Heart left ventricle (tissue), 16 donors: ENCODE measurements at regions not wholly inside any gene's neighbourhood (a gene's known extent, or its start where the extent isn't known, plus 50 kb on each side); places are given as distances from the start of the nearest gene placed in this dataset.

ENCODE experiments used
- ATAC-seq, 4 donors: fragments of 200-7000 bp; cut with Tn5 transposase; one replicate each; pipeline ENCODE4 v1.9.1; 2020 to 2022; ENCODE audit warnings: moderate library complexity in 4 of 4, mild to moderate bottlenecking in 3 of 4, moderate number of reproducible peaks in 1 of 4
- DNase-seq, 5 donors: peaks; one replicate each; pipeline ENCODE4 v3.0.0-alpha.2; 2020
- H3K27ac ChIP-seq, 12 donors: fragments of 200-600 bp; sonication (generic) in 4 of 12; one replicate each; pipeline versions ENCODE4 v1.5.0 to v1.8.0; 2016 to 2022; ENCODE audit warnings: mild to moderate bottlenecking in 2 of 12
- H3K27me3 ChIP-seq, 9 donors: fragments of 200-600 bp; sonication (generic) in 2 of 9; one replicate each; pipeline versions ENCODE4 v1.5.1 to v1.8.0; 2016 to 2022; ENCODE audit warnings: mild to moderate bottlenecking in 3 of 9
- H3K36me3 ChIP-seq, 9 donors: fragments of 200-600 bp; sonication (generic) in 2 of 9; one replicate each; pipeline versions ENCODE4 v1.5.0 to v1.8.0; 2018 to 2022; ENCODE audit warnings: mild to moderate bottlenecking in 2 of 9
- H3K4me1 ChIP-seq, 12 donors: fragments of 200-600 bp; sonication (generic) in 4 of 12; one replicate each; pipeline versions ENCODE4 v1.5.0 to v1.8.0; 2016 to 2022; ENCODE audit warnings: mild to moderate bottlenecking in 3 of 12
- H3K4me3 ChIP-seq, 12 donors: fragments of 200-600 bp; sonication (generic) in 4 of 12; one replicate each; pipeline versions ENCODE4 v1.5.0 to v1.8.0; 2017 to 2022; ENCODE audit warnings: mild to moderate bottlenecking in 9 of 12, moderate library complexity in 4 of 12
- H3K9me3 ChIP-seq, 12 donors: fragments of 200-600 bp; sonication (generic) in 4 of 12; one replicate each; pipeline versions ENCODE4 v1.5.0 to v1.8.0; 2016 to 2022; ENCODE audit warnings: mild to moderate bottlenecking in 1 of 12
- POLR2A ChIP-seq, 2 donors: fragments of 450-650 bp; IDR thresholded peaks; one replicate each; pipeline ENCODE4 v1.6.1; 2017; ENCODE audit warnings: antibody characterized with exemption in 2 of 2, mild to moderate bottlenecking in 2 of 2, moderate library complexity in 2 of 2
- WGBS, 4 donors: extraction: QIAGEN DNeasy Blood & Tissue Kit in 2 of 4; methylation state at CpG; one replicate each; pipeline versions ENCODE4 v1.1.5 to v1.1.7; 2013 to 2018; 5-methylcytosine and 5-hydroxymethylcytosine counted together
- intact Hi-C, 10 donors: fragments of 100-400 bp; cut with DNase I; formaldehyde crosslinking; loops; one replicate each; pipeline versions ENCODE4 v1.11.1 to v1.14.2; 2022
- TF ChIP-seq, protein P1 (sequence below), 12 donors: fragments of 200-600 bp; sonication (generic) in 4 of 12; IDR thresholded peaks; one replicate each; pipeline versions ENCODE4 v1.5.0 to v1.8.0; 2018 to 2022; ENCODE audit warnings: antibody characterized with exemption in 12 of 12, mild to moderate bottlenecking in 5 of 12
- donor health status: ischemic (EF 13 %, LVEDD 7.1; RV severe dilation, severe dysfunction).
- donor health status: healthy with polysubstance abuse.
- donor health status: DM: no; HTN: yes; CAD: no.
- donor health status: DM: no; HTN: no; CAD: no.
- donor health status: ischemic (EF 25% LVEDD 6.9; RV normal size, moderate dysfunction).
- donor health status: ischemic (EF 25% LVEDD 5.7; RV mildly dilated, moderate dysfunction).
- donor health status: healthy.
- donor health status: DM: yes; HTN: yes; CAD: no.
- donor health status: ischemic (EF 35%, LVEDD 5.7; RV mildly dilated, moderate dysfunction).
- donor health status: nonischemic (EF 11% LVEDD 7.7; RV severe dilation, severe dysfunction).
- donor health status: DM: yes; HTN: yes; CAD: no.
- donor health status: PGD.
- donor health status: ischemic (EF 29% LVEDD 5.4; RV normal size, mild dysfunction).
- donor health status: nonischemic (EF 23%, LVEDD 6.1; RV moderate dilation, normal function).

DNA sequence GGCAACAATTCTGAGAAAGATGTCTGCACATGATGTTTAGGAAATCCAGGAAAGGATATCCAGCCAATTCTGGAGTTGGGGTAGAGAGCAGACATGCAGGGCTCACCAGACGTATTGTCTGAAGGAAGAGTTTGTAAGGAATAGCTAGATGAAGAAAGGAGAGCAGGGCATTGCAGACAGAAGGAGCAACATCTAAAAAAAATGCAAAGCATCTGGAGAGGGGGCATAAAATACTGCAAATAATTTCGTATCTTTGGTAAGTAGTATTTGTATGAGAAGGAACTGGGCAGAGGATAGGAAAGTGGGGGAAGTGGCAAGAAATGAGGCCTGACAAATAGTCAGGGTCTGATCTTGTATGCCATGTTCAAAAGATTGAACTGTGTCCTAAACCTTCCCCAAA is 74.8 kb downstream of the MACIR start:
- no peak overlapping the region for H3K4me3 ChIP-seq
- H3K27ac ChIP-seq = no peak overlapping the region
- 64 to 74% (median 67%) methylated on average over 2 of the region's 2 CpGs for WGBS, 4 donors
- H3K27me3 ChIP-seq = no peaks in the 10 kb centered on the region
- intact Hi-C loops = no loop called here
- H3K9me3 ChIP-seq = no peaks in the 10 kb centered on the region
- ATAC-seq (no peak), DNase-seq (no peak)
- H3K36me3 ChIP-seq = no peaks in the 10 kb centered on the region
- H3K4me1 ChIP-seq = no peaks in the 10 kb centered on the region
- no peak for TF ChIP-seq POLR2A (IDR thresholded peaks at IDR 0.05)
- TF ChIP-seq, protein P1, sequence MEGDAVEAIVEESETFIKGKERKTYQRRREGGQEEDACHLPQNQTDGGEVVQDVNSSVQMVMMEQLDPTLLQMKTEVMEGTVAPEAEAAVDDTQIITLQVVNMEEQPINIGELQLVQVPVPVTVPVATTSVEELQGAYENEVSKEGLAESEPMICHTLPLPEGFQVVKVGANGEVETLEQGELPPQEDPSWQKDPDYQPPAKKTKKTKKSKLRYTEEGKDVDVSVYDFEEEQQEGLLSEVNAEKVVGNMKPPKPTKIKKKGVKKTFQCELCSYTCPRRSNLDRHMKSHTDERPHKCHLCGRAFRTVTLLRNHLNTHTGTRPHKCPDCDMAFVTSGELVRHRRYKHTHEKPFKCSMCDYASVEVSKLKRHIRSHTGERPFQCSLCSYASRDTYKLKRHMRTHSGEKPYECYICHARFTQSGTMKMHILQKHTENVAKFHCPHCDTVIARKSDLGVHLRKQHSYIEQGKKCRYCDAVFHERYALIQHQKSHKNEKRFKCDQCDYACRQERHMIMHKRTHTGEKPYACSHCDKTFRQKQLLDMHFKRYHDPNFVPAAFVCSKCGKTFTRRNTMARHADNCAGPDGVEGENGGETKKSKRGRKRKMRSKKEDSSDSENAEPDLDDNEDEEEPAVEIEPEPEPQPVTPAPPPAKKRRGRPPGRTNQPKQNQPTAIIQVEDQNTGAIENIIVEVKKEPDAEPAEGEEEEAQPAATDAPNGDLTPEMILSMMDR (IDR thresholded peaks at IDR 0.05) = no peak

DNA sequence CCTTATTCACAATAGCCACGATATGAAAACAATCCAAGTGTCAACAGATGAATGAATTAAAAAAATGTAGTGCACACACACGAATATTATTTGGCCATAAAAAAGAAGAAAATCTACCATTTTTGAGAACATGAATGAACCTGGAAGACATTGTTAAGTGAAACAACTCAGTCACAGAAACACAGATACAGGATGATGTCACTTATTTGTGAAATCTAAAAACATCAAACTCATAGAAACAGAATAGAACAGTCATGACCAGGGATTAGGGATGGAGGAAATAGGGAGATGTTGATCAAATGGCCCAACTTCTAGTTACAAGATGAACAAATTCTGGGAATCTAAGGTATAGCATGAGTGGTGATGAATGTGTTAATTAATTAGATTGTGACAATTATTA is 72.3 kb downstream of the MACIR start:
- intact Hi-C loops = no loop called here
- 82 to 90% (median 85%) methylated on average over 2 of the region's 2 CpGs for WGBS, 4 donors
- H3K4me1 ChIP-seq = no peaks in the 10 kb centered on the region

More for the DNA sequence above, 72.3 kb downstream of the MACIR start:
- DNase-seq (no peak), ATAC-seq (no peak)
- H3K36me3 ChIP-seq = no peaks in the 10 kb centered on the region
- H3K27ac ChIP-seq = no peak overlapping the region
- H3K4me3 ChIP-seq = no peak overlapping the region
- TF ChIP-seq POLR2A (IDR thresholded peaks at IDR 0.05) = no peak
- TF ChIP-seq, protein P1 (IDR thresholded peaks at IDR 0.05) = no peak
- H3K9me3 ChIP-seq = no peaks in the 10 kb centered on the region
- no peaks in the 10 kb centered on the region for H3K27me3 ChIP-seq
